K562 (cell line): ENCODE measurements at regions not wholly inside any gene's neighbourhood (a gene's known extent, or its start where the extent isn't known, plus 50 kb on each side); places are given as distances from the start of the nearest gene placed in this dataset.

ENCODE experiments used
- ATAC-seq: fragments of 200-7000 bp; cut with Tn5 transposase; 3 replicates; pipeline ENCODE4 v1.9.1; 2020; ENCODE audit warnings: moderate library complexity
- BruUV-seq: library from RNA; stranded (reverse); fragments of 400-500 nt; replicated peaks from 2 replicates; lab custom pipeline; 2021; lab: Mats Ljungman, UMichigan
- CTCF ChIA-PET: fragments of 300-600 bp; formaldehyde crosslinking; extraction: SDS; loops from one replicate; lab custom pipeline; 2021; ENCODE audit warnings: low intra/inter-chr PET ratio; lab: Yijun Ruan, JAX
- POLR2A ChIA-PET: fragments of 300-600, 350-650 bp; sonication (Branson Sonifier 250); formaldehyde crosslinking; extraction: SDS; loops from one replicate; lab custom pipeline; 2021; ENCODE audit warnings: antibody characterized with exemption, inconsistent platforms; lab: Yijun Ruan, JAX
- DNase-seq, 4 experiments: peaks; one replicate each; pipeline versions ENCODE4 v3.0.0 to v3.0.0-alpha.2; 2011 to 2018; ENCODE audit warnings: low spot score in 3 of 4, mixed read lengths in 3 of 4; ENCODE audit errors: extremely low read depth in 1 of 4
- FAIRE-seq: peaks from 2 replicates; lab custom pipeline; 2011; peaks lifted over from hg19 to GRCh38; lab: Jason Lieb, UNC
- H2AFZ ChIP-seq: 2 replicates; pipeline ENCODE4 v1.6.0; 2011; ENCODE audit warnings: low read depth, low read length, control low read depth, inconsistent platforms
- H3K27ac ChIP-seq: fragments of 200-600 bp; 3 replicates; pipeline ENCODE4 v1.8.0; 2011; ENCODE audit warnings: low read depth, mild to moderate bottlenecking, control low read depth, inconsistent platforms, low read length, moderate library complexity, mixed read lengths; ENCODE audit errors: extremely low read depth
- H3K27me3 ChIP-seq, 2 experiments: fragments of 300-600 bp in 1 of 2; 2 replicates in 1 of 2; 3 replicates in 1 of 2; pipeline versions ENCODE4 v1.6.0 to v1.8.0; 2011; ENCODE audit warnings: inconsistent platforms in 2 of 2, low read length in 2 of 2, mild to moderate bottlenecking in 1 of 2, mixed read lengths in 1 of 2, moderate library complexity in 1 of 2; ENCODE audit not compliant: control insufficient read depth in 2 of 2, insufficient read depth in 2 of 2
- H3K36me3 ChIP-seq: fragments of 300-600 bp; 3 replicates; pipeline ENCODE4 v1.8.0; 2011; ENCODE audit warnings: mild to moderate bottlenecking, low read length, inconsistent platforms; ENCODE audit not compliant: control insufficient read depth, insufficient read depth
- H3K4me1 ChIP-seq, 2 experiments: fragments of 200-600 bp in 1 of 2; replicated peaks in 1 of 2; 2 replicates in 1 of 2; 3 replicates in 1 of 2; pipeline versions ENCODE4 v1.5.1 to v1.8.0; 2011; ENCODE audit warnings: inconsistent platforms in 2 of 2, low read length in 2 of 2, mild to moderate bottlenecking in 1 of 2, mixed read lengths in 1 of 2, moderate library complexity in 1 of 2; ENCODE audit not compliant: control insufficient read depth in 2 of 2, insufficient read depth in 2 of 2
- H3K4me2 ChIP-seq: 2 replicates; pipeline ENCODE4 v1.6.1; 2011; ENCODE audit warnings: low read length, control low read depth, inconsistent platforms, mixed read lengths; ENCODE audit not compliant: insufficient read depth
- H3K4me3 ChIP-seq: fragments of 200-600 bp; sonication (generic), shearing (Covaris generic); 2 replicates; pipeline ENCODE4 v1.5.1; 2016; ENCODE audit warnings: control low read depth, inconsistent platforms
- H3K79me2 ChIP-seq: fragments of 200-600 bp; 3 replicates; pipeline ENCODE4 v1.8.0; 2011; ENCODE audit warnings: low read length, inconsistent platforms; ENCODE audit not compliant: control insufficient read depth, insufficient read depth
- H3K9ac ChIP-seq, 2 experiments: 2 replicates each; pipeline versions ENCODE4 v1.6.0 to v1.6.1; 2011; ENCODE audit warnings: low read depth in 2 of 2, low read length in 2 of 2, control low read depth in 1 of 2, inconsistent platforms in 1 of 2, mild to moderate bottlenecking in 1 of 2, mixed read lengths in 1 of 2; ENCODE audit not compliant: insufficient read depth in 1 of 2
- H3K9me1 ChIP-seq: one replicate; pipeline ENCODE4 v1.6.0; 2011; ENCODE audit warnings: inconsistent platforms, mild to moderate bottlenecking, low read length, moderate library complexity; ENCODE audit not compliant: control insufficient read depth, insufficient read depth
- H3K9me3 ChIP-seq: replicated peaks from 2 replicates; pipeline ENCODE4 v1.5.1; 2011; ENCODE audit warnings: low read depth, low read length, inconsistent platforms; ENCODE audit not compliant: control insufficient read depth, insufficient read depth
- H4K20me1 ChIP-seq: replicated peaks from 2 replicates; pipeline ENCODE4 v1.6.1; 2011; ENCODE audit warnings: low read length, inconsistent platforms, mixed read lengths; ENCODE audit not compliant: control insufficient read depth, insufficient read depth
- BHLHE40 ChIP-seq: IDR thresholded peaks from 2 replicates; pipeline ENCODE4 v1.6.1; 2011; ENCODE audit warnings: low read length, improper control_type of control experiment
- FOXK2 ChIP-seq, 2 experiments: fragments of 450-650 bp; IDR thresholded peaks in 1 of 2; conservative IDR thresholded peaks in 1 of 2; 2 replicates each; pipeline ENCODE4 v1.6.1; 2016; ENCODE audit warnings: low read depth in 2 of 2, mild to moderate bottlenecking in 1 of 2
- HDAC1 ChIP-seq, 2 experiments: fragments of 450-650 bp; IDR thresholded peaks; 2 replicates each; pipeline ENCODE4 v1.6.1; 2016 to 2017; ENCODE audit warnings: inconsistent platforms in 1 of 2, mild to moderate bottlenecking in 1 of 2, moderate library complexity in 1 of 2
- MCM3 ChIP-seq: fragments of 450-650 bp; IDR thresholded peaks from 2 replicates; pipeline ENCODE4 v1.6.1; 2016
- SETDB1 ChIP-seq: IDR thresholded peaks from one replicate; pipeline ENCODE4 v1.6.1; 2012; ENCODE audit warnings: low read length, control low read depth, inconsistent platforms
- TAF15 ChIP-seq: fragments of 200-400 bp; formaldehyde crosslinking; IDR thresholded peaks from 2 replicates; pipeline ENCODE4 v1.6.1; 2017; ENCODE audit warnings: mild to moderate bottlenecking, low read depth, low read length, moderate library complexity
- TAF9B ChIP-seq: fragments of 450-650 bp; IDR thresholded peaks from 2 replicates; pipeline ENCODE4 v1.6.1; 2018; ENCODE audit warnings: mild to moderate bottlenecking; ENCODE audit not compliant: partially characterized antibody
- TBP ChIP-seq: optimal IDR thresholded peaks from 2 replicates; pipeline ENCODE3; 2011; ENCODE audit warnings: low read depth, low read length, improper control_type of control experiment
- WHSC1 ChIP-seq: IDR thresholded peaks from one replicate; pipeline ENCODE4 v1.6.1; 2012; ENCODE audit warnings: low read length, control low read depth, inconsistent platforms
- WGBS: fragments of 100-300 bp; shearing (Covaris generic); methylation state at CpG from one replicate; pipeline ENCODE4 v1.1.6; 2016; ENCODE audit warnings: low coverage, mixed read lengths; ENCODE audit not compliant: insufficient coverage; ENCODE audit errors: missing lambda C conversion rate; 5-methylcytosine and 5-hydroxymethylcytosine counted together
- in situ Hi-C: fragments of 300-500 bp; cut with MboI; formaldehyde crosslinking; loops from 4 replicates; pipeline ENCODE4 v1.15.0; 2018; ENCODE audit warnings: inconsistent platforms, mixed read lengths
- intact Hi-C: fragments of 100-400 bp; cut with micrococcal nuclease; formaldehyde crosslinking; loops from 2 replicates; pipeline ENCODE4 v1.14.2; 2022
- TF ChIP-seq, protein P1 (sequence below): fragments of 250-450 bp; sonication (Bioruptor Pico); IDR thresholded peaks from 2 replicates; pipeline ENCODE4 v1.8.0; 2021; ENCODE audit warnings: moderate library complexity, mild to moderate bottlenecking, inconsistent platforms
- TF ChIP-seq, protein P2 (sequence below): fragments of 200-800 bp; sonication (Bioruptor generic); IDR thresholded peaks from 2 replicates; pipeline ENCODE4 v1.6.1; 2017; ENCODE audit warnings: missing genetic modification characterization, missing compliant biosample characterization

DNA sequence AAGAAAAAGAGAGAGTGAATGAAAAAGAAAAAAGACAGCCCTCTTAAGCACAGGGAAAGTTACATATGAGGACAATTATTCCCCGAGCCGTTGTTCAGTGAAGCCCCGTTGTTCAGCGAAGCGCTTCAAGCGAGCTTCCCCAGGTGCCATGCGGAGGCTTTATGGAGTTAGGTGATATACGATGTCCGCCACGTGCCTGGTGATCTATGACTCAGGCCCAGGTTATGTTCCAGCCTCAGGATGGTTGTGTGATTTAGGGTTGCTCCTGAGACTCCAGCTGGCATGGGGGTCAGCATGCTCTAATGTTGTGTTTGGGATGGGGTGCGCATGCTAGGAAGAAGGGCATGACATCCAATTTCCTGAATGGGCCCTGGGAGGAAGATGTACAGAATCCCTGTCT lies 365.6 kb downstream of the CDK5RAP2 start:
- no peak for ATAC-seq
- Histone ChIP-seq H3K36me3 (no peaks in the 10 kb centered on the region), H3K9me3 (no peaks in the 10 kb centered on the region), H3K4me3 (no peak overlapping the region), H3K79me2 (no peaks in the 10 kb centered on the region), H3K4me1 (no peaks in the 10 kb centered on the region), H2AFZ (no peak overlapping the region), H4K20me1 (no peaks in the 10 kb centered on the region), H3K27ac (no peak overlapping the region), H3K4me2 (no peak overlapping the region), H3K9ac (no peak overlapping the region), H3K9me1 (no peaks in the 10 kb centered on the region), H3K27me3 (no peaks in the 10 kb centered on the region)
- no TSS peak for BruUV-seq
- WGBS, result 0% methylated on average over 11 of the region's 11 CpGs
- no peak for DNase-seq
- ChIA-PET POLR2A (no interaction called here), CTCF (interaction anchor here (0.6 kb wide), 1 partner anchor 1652 kb away, joined by 3 read pairs; no protein-coding TSS in a partner anchor)
- TF ChIP-seq, protein P1, sequence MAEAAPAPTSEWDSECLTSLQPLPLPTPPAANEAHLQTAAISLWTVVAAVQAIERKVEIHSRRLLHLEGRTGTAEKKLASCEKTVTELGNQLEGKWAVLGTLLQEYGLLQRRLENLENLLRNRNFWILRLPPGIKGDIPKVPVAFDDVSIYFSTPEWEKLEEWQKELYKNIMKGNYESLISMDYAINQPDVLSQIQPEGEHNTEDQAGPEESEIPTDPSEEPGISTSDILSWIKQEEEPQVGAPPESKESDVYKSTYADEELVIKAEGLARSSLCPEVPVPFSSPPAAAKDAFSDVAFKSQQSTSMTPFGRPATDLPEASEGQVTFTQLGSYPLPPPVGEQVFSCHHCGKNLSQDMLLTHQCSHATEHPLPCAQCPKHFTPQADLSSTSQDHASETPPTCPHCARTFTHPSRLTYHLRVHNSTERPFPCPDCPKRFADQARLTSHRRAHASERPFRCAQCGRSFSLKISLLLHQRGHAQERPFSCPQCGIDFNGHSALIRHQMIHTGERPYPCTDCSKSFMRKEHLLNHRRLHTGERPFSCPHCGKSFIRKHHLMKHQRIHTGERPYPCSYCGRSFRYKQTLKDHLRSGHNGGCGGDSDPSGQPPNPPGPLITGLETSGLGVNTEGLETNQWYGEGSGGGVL (CRISPR knock-in tag), result no peak
- TF ChIP-seq, protein P2, sequence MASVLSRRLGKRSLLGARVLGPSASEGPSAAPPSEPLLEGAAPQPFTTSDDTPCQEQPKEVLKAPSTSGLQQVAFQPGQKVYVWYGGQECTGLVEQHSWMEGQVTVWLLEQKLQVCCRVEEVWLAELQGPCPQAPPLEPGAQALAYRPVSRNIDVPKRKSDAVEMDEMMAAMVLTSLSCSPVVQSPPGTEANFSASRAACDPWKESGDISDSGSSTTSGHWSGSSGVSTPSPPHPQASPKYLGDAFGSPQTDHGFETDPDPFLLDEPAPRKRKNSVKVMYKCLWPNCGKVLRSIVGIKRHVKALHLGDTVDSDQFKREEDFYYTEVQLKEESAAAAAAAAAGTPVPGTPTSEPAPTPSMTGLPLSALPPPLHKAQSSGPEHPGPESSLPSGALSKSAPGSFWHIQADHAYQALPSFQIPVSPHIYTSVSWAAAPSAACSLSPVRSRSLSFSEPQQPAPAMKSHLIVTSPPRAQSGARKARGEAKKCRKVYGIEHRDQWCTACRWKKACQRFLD, result no peak
- TF ChIP-seq HDAC1 (IDR thresholded peaks at IDR 0.05) (no peak), SETDB1 (no peak), BHLHE40 (no peak), MCM3 (no peak), TAF9B (no peak), WHSC1 (no peak), TAF15 (no peak), FOXK2 (conservative IDR thresholded peaks at IDR 0.05 in 1 of 2, IDR thresholded peaks at IDR 0.05 in 1 of 2; ENCODE audit: low read depth in 2 of 2) (no peak), TBP (no peak)
- in situ Hi-C loops, result no loop called here
- intact Hi-C loops, result no loop called here
- FAIRE-seq, result no peak
